Right lobe of liver (tissue), 4 donors: ENCODE measurements at regions not wholly inside any gene's neighbourhood (a gene's known extent, or its start where the extent isn't known, plus 50 kb on each side); places are given as distances from the start of the nearest gene placed in this dataset.

ENCODE experiments used
- CTCF ChIP-seq, 4 donors: fragments of 200-600 bp in 3 of 4; fragments of 450-650 bp in 1 of 4; IDR thresholded peaks; one replicate each; pipeline versions ENCODE4 v1.5.1 to v1.8.0; 2016 to 2022; ENCODE audit warnings: antibody characterized with exemption in 4 of 4, mild to moderate bottlenecking in 2 of 4
- POLR2A ChIP-seq: fragments of 450-650 bp; IDR thresholded peaks from one replicate; pipeline ENCODE4 v1.6.1; 2017; ENCODE audit warnings: antibody characterized with exemption, mild to moderate bottlenecking
- donor health status: DM: no; HTN: no; CAD: no.
- donor health status: DM: no; HTN: no; CAD: no.
- donor health status: DM: no; HTN: yes; CAD: no.

GRCh38 chr3:66816090-66816761 lies 181.9 kb upstream of the KBTBD8 start:
- no peak for TF ChIP-seq POLR2A
- peak; percentile 59 to 66 (median 60) for TF ChIP-seq CTCF (IDR thresholded peaks at IDR 0.05)
